ENCODE measurements at regions not wholly inside any gene's neighbourhood (a gene's known extent, or its start where the extent isn't known, plus 50 kb on each side); places are given as distances from the start of the nearest gene placed in this dataset.

- 69 to 73% methylated on average over 5 of the region's 5 CpGs for WGBS, 2 donors
- Histone ChIP-seq H3K4me3 (no peak overlapping the region), H3K27me3 (no peaks in the 10 kb centered on the region), H3K27ac (peak overlapping the region in 2 of 4 donors; percentile 31 to 53), H3K36me3 (no peaks in the 10 kb centered on the region), H3K9me3 (no peaks in the 10 kb centered on the region), H3K4me1 (peaks cover 0 to 9% (median 0%) of the 10 kb centered on the region in 4 donors)
- DNase-seq (no peak), ATAC-seq (ENCODE audit: low FRiP score in 2 of 2) (peak in 1 of 2 donors; percentile 54)
- TF ChIP-seq POLR2A (IDR thresholded peaks at IDR 0.05) (no peak), CTCF (IDR thresholded peaks at IDR 0.05) (no peak), EP300 (IDR thresholded peaks at IDR 0.05) (no peak), POLR2AphosphoS5 (IDR thresholded peaks at IDR 0.05) (no peak)
Observed at GRCh38 chr6:81895511-81896185, 143.2 kb upstream of the TENT5A start.

GRCh38 chr6:81894788-81895271, 142.3 kb upstream of the TENT5A start:
- TF ChIP-seq CTCF (IDR thresholded peaks at IDR 0.05) (no peak), EP300 (IDR thresholded peaks at IDR 0.05) (no peak), POLR2AphosphoS5 (IDR thresholded peaks at IDR 0.05) (no peak), POLR2A (IDR thresholded peaks at IDR 0.05) (no peak)
- Histone ChIP-seq H3K36me3 (no peaks in the 10 kb centered on the region), H3K9me3 (no peaks in the 10 kb centered on the region), H3K4me1 (peaks cover 0 to 9% (median 0%) of the 10 kb centered on the region in 4 donors), H3K27ac (peak overlapping the region in 2 of 4 donors; percentile 31 to 53), H3K27me3 (no peaks in the 10 kb centered on the region), H3K4me3 (no peak overlapping the region)
- no peak for DNase-seq
- ATAC-seq (ENCODE audit: low FRiP score in 2 of 2), result peak in 1 of 2 donors; percentile 54
- WGBS, 2 donors, result 70 to 74% methylated on average over 6 of the region's 6 CpGs

- WGBS, 2 donors, result 58% methylated on average over 4 of the region's 4 CpGs
- no peaks in the 10 kb centered on the region for H3K9me3 ChIP-seq
- no peaks in the 10 kb centered on the region for H3K27me3 ChIP-seq
- TF ChIP-seq EP300 (IDR thresholded peaks at IDR 0.05) (no peak), POLR2AphosphoS5 (IDR thresholded peaks at IDR 0.05) (no peak), CTCF (IDR thresholded peaks at IDR 0.05) (no peak), POLR2A (IDR thresholded peaks at IDR 0.05) (no peak)
- H3K36me3 ChIP-seq, result no peaks in the 10 kb centered on the region
- peaks cover 0 to 9% (median 0%) of the 10 kb centered on the region in 4 donors for H3K4me1 ChIP-seq
- peak overlapping the region in 1 of 4 donors; percentile 53 for H3K27ac ChIP-seq
- ATAC-seq (ENCODE audit: low FRiP score in 2 of 2) (peak in 1 of 2 donors; percentile 80), DNase-seq (no peak)
- no peak overlapping the region for H3K4me3 ChIP-seq
Observed at GRCh38 chr6:81894306-81894705, 141.8 kb upstream of the TENT5A start.

- no peak for DNase-seq
- Histone ChIP-seq H3K27ac (no peak overlapping the region), H3K4me1 (peaks cover 0 to 9% (median 0%) of the 10 kb centered on the region in 4 donors), H3K9me3 (no peaks in the 10 kb centered on the region), H3K36me3 (no peaks in the 10 kb centered on the region), H3K27me3 (no peaks in the 10 kb centered on the region), H3K4me3 (no peak overlapping the region)
- 81% methylated on average over 3 of the region's 3 CpGs for WGBS, 2 donors
- TF ChIP-seq POLR2A (IDR thresholded peaks at IDR 0.05), result no peak
- no peak for TF ChIP-seq POLR2AphosphoS5 (IDR thresholded peaks at IDR 0.05)
- TF ChIP-seq CTCF (IDR thresholded peaks at IDR 0.05), result no peak
- TF ChIP-seq EP300 (IDR thresholded peaks at IDR 0.05), result no peak
- no peak for ATAC-seq (ENCODE audit: low FRiP score in 2 of 2)
Observed at GRCh38 chr6:81892891-81893290, 140.4 kb upstream of the TENT5A start.

GRCh38 chr6:81891874-81892273, 139.4 kb upstream of the TENT5A start:
- Histone ChIP-seq H3K4me1 (peaks cover 0 to 5% (median 0%) of the 10 kb centered on the region in 4 donors), H3K27me3 (no peaks in the 10 kb centered on the region), H3K27ac (no peak overlapping the region), H3K36me3 (no peaks in the 10 kb centered on the region), H3K9me3 (no peaks in the 10 kb centered on the region), H3K4me3 (no peak overlapping the region)
- TF ChIP-seq EP300 (IDR thresholded peaks at IDR 0.05) (no peak), POLR2A (IDR thresholded peaks at IDR 0.05) (peak in 1 of 4 donors; percentile 40)
- ATAC-seq (ENCODE audit: low FRiP score in 2 of 2) (peak in 1 of 2 donors; percentile 62), DNase-seq (peak; percentile 6 to 55)
- WGBS, 2 donors, result 69 to 77% methylated on average over 5 of the region's 5 CpGs

Measured in upper lobe of left lung (tissue), 6 donors.